ENCODE measurements at regions not wholly inside any gene's neighbourhood (a gene's known extent, or its start where the extent isn't known, plus 50 kb on each side); places are given as distances from the start of the nearest gene placed in this dataset.

DNA sequence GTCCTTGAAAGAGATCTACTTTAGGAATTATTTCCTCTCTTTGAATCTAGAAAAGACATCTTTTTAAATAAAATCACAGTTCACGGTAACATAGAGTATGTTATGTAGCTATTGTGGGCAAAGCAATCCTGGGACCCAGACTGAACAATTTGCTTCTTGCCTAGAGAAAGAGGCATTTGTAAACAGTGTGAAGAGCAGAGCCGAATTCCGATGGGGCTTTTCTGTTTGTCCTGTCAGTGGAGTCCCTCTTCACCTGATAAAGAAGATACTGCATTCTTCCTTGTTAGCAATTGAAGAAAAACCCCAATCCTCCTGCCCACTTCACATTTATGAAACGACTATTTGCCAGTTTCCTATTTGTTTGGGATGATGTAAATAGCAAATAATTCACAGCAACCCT lies 462.9 kb downstream of the WDR72 start:
- no peak for DNase-seq (ENCODE audit: low read depth)
- TF ChIP-seq, protein P1, sequence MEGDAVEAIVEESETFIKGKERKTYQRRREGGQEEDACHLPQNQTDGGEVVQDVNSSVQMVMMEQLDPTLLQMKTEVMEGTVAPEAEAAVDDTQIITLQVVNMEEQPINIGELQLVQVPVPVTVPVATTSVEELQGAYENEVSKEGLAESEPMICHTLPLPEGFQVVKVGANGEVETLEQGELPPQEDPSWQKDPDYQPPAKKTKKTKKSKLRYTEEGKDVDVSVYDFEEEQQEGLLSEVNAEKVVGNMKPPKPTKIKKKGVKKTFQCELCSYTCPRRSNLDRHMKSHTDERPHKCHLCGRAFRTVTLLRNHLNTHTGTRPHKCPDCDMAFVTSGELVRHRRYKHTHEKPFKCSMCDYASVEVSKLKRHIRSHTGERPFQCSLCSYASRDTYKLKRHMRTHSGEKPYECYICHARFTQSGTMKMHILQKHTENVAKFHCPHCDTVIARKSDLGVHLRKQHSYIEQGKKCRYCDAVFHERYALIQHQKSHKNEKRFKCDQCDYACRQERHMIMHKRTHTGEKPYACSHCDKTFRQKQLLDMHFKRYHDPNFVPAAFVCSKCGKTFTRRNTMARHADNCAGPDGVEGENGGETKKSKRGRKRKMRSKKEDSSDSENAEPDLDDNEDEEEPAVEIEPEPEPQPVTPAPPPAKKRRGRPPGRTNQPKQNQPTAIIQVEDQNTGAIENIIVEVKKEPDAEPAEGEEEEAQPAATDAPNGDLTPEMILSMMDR (IDR thresholded peaks at IDR 0.05; ENCODE audit: low read length, missing control alignments) = no peak
- H3K4me3 ChIP-seq (replicated peaks; ENCODE audit: low read depth, low read length) = no peak overlapping the region

DNA sequence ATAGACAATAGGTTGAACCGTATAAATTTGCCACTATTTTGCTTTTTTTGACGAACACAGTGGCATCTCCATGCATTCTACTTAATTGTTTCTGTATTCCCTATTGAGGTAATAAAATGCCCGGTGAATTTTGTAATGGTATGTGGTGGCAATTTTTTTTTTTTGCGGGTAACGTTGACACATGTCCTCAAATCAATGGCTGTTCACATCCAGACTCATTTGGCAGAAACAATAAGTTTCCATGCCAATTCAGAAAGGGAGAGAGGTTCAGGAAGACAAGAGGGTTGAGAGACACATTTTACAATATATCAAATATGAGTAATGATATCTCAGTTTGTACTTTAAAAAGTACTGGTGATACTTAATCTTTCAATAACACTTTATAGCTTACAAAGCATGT lies 463.9 kb downstream of the WDR72 start:
- TF ChIP-seq, protein P1 (IDR thresholded peaks at IDR 0.05; ENCODE audit: low read length, missing control alignments) = no peak
- no peak overlapping the region for H3K4me3 ChIP-seq (replicated peaks; ENCODE audit: low read depth, low read length)
- DNase-seq (ENCODE audit: low read depth) = no peak

GRCh38 chr15:53288542-53288941 lies 470.9 kb downstream of the WDR72 start:
- TF ChIP-seq, protein P1 (IDR thresholded peaks at IDR 0.05; ENCODE audit: low read length, missing control alignments) = no peak
- H3K4me3 ChIP-seq (replicated peaks; ENCODE audit: low read depth, low read length) = no peak overlapping the region
- DNase-seq (ENCODE audit: low read depth) = no peak

DNA sequence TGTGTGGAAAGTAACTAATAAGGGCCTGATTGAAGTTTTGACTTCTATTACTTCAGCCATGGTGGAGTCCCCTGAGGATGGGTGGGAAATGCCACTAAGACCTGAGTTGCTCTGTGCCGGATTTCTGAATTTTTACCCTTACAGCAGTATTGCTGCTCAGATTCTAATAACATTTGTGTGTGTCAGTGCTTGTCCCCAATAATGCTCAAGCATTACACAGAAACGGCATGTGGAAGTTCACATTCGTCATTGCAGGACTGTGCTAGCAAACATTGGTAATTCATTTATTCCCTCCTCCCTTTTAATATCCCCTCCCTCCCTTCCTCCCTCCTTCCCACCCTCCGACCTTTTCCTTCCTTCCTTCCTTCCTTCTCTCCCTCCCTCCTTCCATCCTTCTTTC lies 484.5 kb upstream of the ONECUT1 start:
- no peak for DNase-seq (ENCODE audit: low read depth)
- TF ChIP-seq, protein P1 (IDR thresholded peaks at IDR 0.05; ENCODE audit: low read length, missing control alignments) = no peak
- no peak overlapping the region for H3K4me3 ChIP-seq (replicated peaks; ENCODE audit: low read depth, low read length)

DNA sequence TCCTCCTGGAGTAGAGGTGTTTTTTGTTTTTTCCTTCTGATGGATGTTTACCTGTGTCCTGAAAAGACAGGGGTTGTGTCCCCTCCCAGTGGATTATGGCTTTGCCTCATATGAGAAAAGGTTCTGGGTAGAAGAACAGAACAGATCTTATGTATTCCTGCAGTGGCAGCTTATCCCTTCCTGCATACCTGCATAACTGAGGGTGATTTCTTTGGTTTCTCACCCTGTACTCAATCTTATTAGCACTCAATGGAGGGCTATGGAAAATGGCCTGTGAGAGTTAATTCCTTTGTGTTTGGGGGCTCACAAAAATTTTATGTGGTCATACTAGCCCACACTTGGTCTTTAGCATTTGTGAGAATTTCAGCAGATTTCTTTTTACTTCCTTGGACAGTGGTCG lies 482.0 kb upstream of the ONECUT1 start:
- H3K4me3 ChIP-seq (replicated peaks; ENCODE audit: low read depth, low read length) = no peak overlapping the region
- TF ChIP-seq, protein P1 (IDR thresholded peaks at IDR 0.05; ENCODE audit: low read length, missing control alignments) = no peak
- DNase-seq (ENCODE audit: low read depth) = no peak

DNA sequence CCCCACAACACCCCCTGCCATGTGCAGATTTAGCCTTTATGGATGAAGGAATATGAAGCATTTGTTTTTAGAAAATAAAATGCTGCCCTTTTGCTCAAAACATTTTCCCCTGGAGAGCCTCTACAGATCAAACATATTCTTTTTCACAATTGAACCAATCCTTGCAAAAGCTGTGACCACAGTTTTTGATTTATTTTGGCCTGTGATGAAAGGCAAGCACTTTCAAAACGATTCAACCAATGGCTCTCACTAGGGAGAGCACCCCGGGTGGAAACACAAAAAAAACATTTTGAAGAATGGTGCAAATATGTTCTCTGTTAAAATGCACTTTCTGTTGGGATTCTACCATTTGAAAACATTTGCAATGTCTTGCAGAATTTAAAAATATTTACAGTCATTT lies 476.0 kb upstream of the ONECUT1 start:
- TF ChIP-seq, protein P1 (IDR thresholded peaks at IDR 0.05; ENCODE audit: low read length, missing control alignments) = no peak
- no peak overlapping the region for H3K4me3 ChIP-seq (replicated peaks; ENCODE audit: low read depth, low read length)
- DNase-seq (ENCODE audit: low read depth) = no peak

DNA sequence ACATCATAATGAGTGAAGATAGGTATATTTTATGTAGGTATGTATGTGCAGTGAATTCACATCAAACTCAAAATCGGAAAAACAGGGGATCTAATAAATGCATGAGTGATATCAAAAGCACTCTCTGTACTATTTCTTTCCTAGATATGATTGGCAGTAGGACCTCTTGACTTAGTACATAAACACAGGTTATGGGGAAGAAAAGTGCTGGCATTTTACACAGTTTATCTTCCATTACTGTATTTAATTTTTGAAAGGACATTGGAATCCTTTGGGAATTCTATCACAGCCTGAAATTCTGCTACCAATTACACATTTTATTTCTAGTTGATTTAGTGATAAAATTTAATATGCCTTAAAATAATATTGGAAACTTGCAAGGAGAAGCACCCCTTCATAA lies 470.5 kb upstream of the ONECUT1 start:
- no peak overlapping the region for H3K4me3 ChIP-seq (replicated peaks; ENCODE audit: low read depth, low read length)
- no peak for DNase-seq (ENCODE audit: low read depth)
- TF ChIP-seq, protein P1 (IDR thresholded peaks at IDR 0.05; ENCODE audit: low read length, missing control alignments) = no peak

All from fibroblast of pulmonary artery (primary cell).